ENCODE measurements at regions not wholly inside any gene's neighbourhood (a gene's known extent, or its start where the extent isn't known, plus 50 kb on each side); places are given as distances from the start of the nearest gene placed in this dataset.

- TF ChIP-seq CTCF (IDR thresholded peaks at IDR 0.05) (no peak), POLR2A (IDR thresholded peaks at IDR 0.05) (no peak)
Observed at GRCh38 chr10:121690152-121690848, 92.1 kb upstream of the FGFR2 start.

All from uterus (tissue), 2 donors.